CD4-positive, alpha-beta T cell (primary cell): ENCODE measurements at regions not wholly inside any gene's neighbourhood (a gene's known extent, or its start where the extent isn't known, plus 50 kb on each side); places are given as distances from the start of the nearest gene placed in this dataset.
"Not testable (repeated sequence)": the region's sequence is repeated elsewhere in the genome, so short reads cannot be mapped to it uniquely, and the experiment has no call there.

Source experiments
- ATAC-seq: fragments of 200-7000 bp; cut with Tn5 transposase; one replicate; pipeline ENCODE4 v1.10.0; 2022; ENCODE audit warnings: mild to moderate bottlenecking; ENCODE audit not compliant: poor library complexity
- CTCF ChIA-PET: fragments of 350-600 bp; sonication (Branson Sonifier 250); formaldehyde crosslinking; loops from one replicate; lab custom pipeline; 2021; ENCODE audit warnings: antibody characterized with exemption, inconsistent platforms; lab: Charles Lee
- POLR2A ChIA-PET: fragments of 350-600 bp; sonication (Branson Sonifier 250); formaldehyde crosslinking; loops from one replicate; lab custom pipeline; 2021; ENCODE audit warnings: antibody characterized with exemption, inconsistent platforms; lab: Charles Lee
- DNase-seq, 14 experiments: peaks; one replicate each; pipeline ENCODE4 v3.0.0-alpha.2; 2013 to 2020; ENCODE audit warnings: mixed read lengths in 2 of 14
- H3K27ac ChIP-seq, 2 donors: one replicate each; pipeline versions ENCODE4 v1.5.1 to v1.7.0; 2013; ENCODE audit warnings: low read length in 2 of 2, low read depth in 1 of 2, mild to moderate bottlenecking in 1 of 2
- H3K27me3 ChIP-seq, 2 experiments: 1 replicate in 1 of 2; 2 replicates in 1 of 2; pipeline versions ENCODE4 v1.6.1 to v1.7.0; 2013; ENCODE audit warnings: low read length in 2 of 2, control low read depth in 1 of 2, mild to moderate bottlenecking in 1 of 2, moderate library complexity in 1 of 2; ENCODE audit not compliant: insufficient read depth in 2 of 2, control insufficient read depth in 1 of 2
- H3K36me3 ChIP-seq: one replicate; pipeline ENCODE4 v1.6.1; 2013; ENCODE audit warnings: low read length, control low read depth; ENCODE audit not compliant: insufficient read depth
- H3K4me1 ChIP-seq: one replicate; pipeline ENCODE4 v1.6.1; 2013; ENCODE audit warnings: low read length, control low read depth; ENCODE audit not compliant: insufficient read depth
- H3K4me3 ChIP-seq: one replicate; pipeline ENCODE4 v1.5.1; 2013; ENCODE audit warnings: mild to moderate bottlenecking, low read length, moderate library complexity
- H3K9me3 ChIP-seq, 2 experiments: 1 replicate in 1 of 2; 2 replicates in 1 of 2; pipeline versions ENCODE4 v1.6.1 to v1.7.0; 2013; ENCODE audit warnings: low read length in 2 of 2, mild to moderate bottlenecking in 2 of 2, control low read depth in 1 of 2, moderate library complexity in 1 of 2; ENCODE audit not compliant: control insufficient read depth in 1 of 2, insufficient read depth in 1 of 2
- H3K27ac Mint-ChIP-seq: one replicate; pipeline ENCODE4 v1.8.0; 2020; ENCODE audit warnings: mixed read lengths
- H3K27me3 Mint-ChIP-seq: one replicate; pipeline ENCODE4 v1.8.0; 2021; ENCODE audit warnings: mixed read lengths
- H3K36me3 Mint-ChIP-seq: one replicate; pipeline ENCODE4 v1.8.0; 2021; ENCODE audit warnings: low read depth, mixed read lengths
- H3K4me1 Mint-ChIP-seq: one replicate; pipeline ENCODE4 v1.8.0; 2021; ENCODE audit warnings: low read depth, mixed read lengths
- H3K4me3 Mint-ChIP-seq: one replicate; pipeline ENCODE4 v1.8.0; 2020; ENCODE audit warnings: mild to moderate bottlenecking, mixed read lengths
- H3K9me3 Mint-ChIP-seq: one replicate; pipeline ENCODE4 v1.8.0; 2020; ENCODE audit warnings: mixed read lengths
- intact Hi-C, 2 experiments: fragments of 100-400 bp; cut with DNase I in 1 of 2; cut with micrococcal nuclease in 1 of 2; formaldehyde crosslinking; loops; one replicate each; pipeline versions ENCODE4 v1.15.1 to v1.9.0; 2023 to 2025; cut with DNase I, micrococcal nuclease
- TF ChIP-seq, protein P1 (sequence below): fragments of 200-600 bp; IDR thresholded peaks from one replicate; pipeline ENCODE4 v1.8.0; 2022; ENCODE audit warnings: antibody characterized with exemption, mild to moderate bottlenecking

DNA sequence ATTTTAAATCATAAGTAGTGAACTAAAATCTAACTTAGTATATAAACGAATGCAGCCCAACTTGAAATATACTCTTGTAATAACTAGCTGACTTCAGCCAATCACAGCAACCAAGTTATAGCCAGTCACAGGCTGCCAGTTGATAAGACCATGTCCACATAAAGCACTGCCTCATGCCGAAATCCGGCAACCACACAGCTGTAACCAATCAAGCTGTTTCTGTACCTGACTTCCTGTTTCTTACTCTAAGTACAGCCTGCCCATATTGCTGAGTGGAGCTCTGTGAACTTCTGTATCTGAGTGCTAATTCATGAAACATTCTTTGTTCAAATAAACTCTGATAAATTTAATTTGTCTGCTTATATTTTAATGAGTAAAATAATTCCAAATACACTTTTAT lies 805.3 kb upstream of the EPHA5 start:
- intact Hi-C loops: no loop called here
- Histone ChIP-seq H3K36me3 (no peaks in the 10 kb centered on the region), H3K27me3 (no peaks in the 10 kb centered on the region), H3K9me3 (peaks cover 0 to 5% of the 10 kb centered on the region in 2 experiments), H3K27ac (no peak overlapping the region), H3K4me3 (no peak overlapping the region), H3K4me1 (no peaks in the 10 kb centered on the region)
- no peak for ATAC-seq
- Mint-ChIP-seq H3K27ac (no peak overlapping the region), H3K4me3 (no peak overlapping the region), H3K27me3 (no peaks in the 10 kb centered on the region), H3K9me3 (peaks cover 5% of the 10 kb centered on the region), H3K4me1 (no peaks in the 10 kb centered on the region), H3K36me3 (no peaks in the 10 kb centered on the region)
- no peak for DNase-seq
- CTCF ChIA-PET: no interaction called here
- POLR2A ChIA-PET: no interaction called here
- TF ChIP-seq, protein P1, sequence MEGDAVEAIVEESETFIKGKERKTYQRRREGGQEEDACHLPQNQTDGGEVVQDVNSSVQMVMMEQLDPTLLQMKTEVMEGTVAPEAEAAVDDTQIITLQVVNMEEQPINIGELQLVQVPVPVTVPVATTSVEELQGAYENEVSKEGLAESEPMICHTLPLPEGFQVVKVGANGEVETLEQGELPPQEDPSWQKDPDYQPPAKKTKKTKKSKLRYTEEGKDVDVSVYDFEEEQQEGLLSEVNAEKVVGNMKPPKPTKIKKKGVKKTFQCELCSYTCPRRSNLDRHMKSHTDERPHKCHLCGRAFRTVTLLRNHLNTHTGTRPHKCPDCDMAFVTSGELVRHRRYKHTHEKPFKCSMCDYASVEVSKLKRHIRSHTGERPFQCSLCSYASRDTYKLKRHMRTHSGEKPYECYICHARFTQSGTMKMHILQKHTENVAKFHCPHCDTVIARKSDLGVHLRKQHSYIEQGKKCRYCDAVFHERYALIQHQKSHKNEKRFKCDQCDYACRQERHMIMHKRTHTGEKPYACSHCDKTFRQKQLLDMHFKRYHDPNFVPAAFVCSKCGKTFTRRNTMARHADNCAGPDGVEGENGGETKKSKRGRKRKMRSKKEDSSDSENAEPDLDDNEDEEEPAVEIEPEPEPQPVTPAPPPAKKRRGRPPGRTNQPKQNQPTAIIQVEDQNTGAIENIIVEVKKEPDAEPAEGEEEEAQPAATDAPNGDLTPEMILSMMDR: no peak

DNA sequence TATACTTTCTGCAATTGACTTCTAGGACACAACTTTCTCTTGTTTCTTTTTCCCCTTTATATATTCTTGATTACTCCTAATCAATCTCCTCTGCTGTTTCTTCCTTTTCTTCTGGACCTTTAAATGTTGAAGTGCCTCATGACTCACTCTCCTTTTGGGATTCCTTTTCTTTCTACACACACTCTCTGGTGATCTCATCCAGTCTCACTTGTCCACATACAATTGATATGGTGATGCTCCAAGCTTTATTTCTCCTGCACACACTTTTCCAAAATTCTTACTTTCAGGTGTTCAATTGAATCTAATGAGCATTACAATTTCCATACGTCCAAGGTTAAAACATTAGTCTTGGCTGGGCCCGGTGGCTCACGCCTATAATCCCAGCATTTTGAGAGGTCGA lies 794.8 kb upstream of the EPHA5 start:
- Histone ChIP-seq H3K4me1 (no peaks in the 10 kb centered on the region), H3K27ac (no peak overlapping the region), H3K36me3 (no peaks in the 10 kb centered on the region), H3K9me3 (peaks cover 0 to 6% of the 10 kb centered on the region in 2 experiments), H3K27me3 (no peaks in the 10 kb centered on the region), H3K4me3 (no peak overlapping the region)
- ATAC-seq (no peak), DNase-seq (no peak)
- Mint-ChIP-seq H3K27ac (no peak overlapping the region), H3K36me3 (no peaks in the 10 kb centered on the region), H3K9me3 (peaks cover 2% of the 10 kb centered on the region), H3K4me1 (no peaks in the 10 kb centered on the region), H3K27me3 (no peaks in the 10 kb centered on the region), H3K4me3 (no peak overlapping the region)
- ChIA-PET POLR2A (no interaction called here), CTCF (no interaction called here)
- TF ChIP-seq, protein P1: no peak
- intact Hi-C loops: no loop called here

DNA sequence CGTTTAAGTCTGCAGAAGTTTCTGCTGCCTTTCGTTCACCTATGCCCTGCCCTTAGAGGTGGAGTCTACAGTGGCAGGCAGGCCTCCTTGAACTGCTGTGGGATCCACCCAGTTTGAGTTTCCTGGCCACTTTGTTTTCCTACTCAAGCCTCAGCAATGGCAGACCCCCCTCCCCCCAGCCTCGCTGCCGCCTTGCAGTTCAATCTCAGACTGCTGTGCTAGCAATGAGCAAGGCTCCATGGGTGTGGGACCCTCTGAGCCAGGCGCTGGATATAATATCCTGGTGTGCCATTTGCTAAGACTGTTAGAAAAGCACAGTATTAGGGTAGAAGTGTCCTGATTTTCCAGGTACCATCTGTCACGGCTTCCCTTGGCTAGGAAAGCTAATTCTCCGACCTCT lies 792.6 kb upstream of the EPHA5 start:
- H3K9me3 Mint-ChIP-seq, H3K4me1 ChIP-seq, H3K4me3 ChIP-seq, H3K27ac ChIP-seq, DNase-seq, H3K36me3 Mint-ChIP-seq, H3K27me3 Mint-ChIP-seq, POLR2A ChIA-PET, H3K4me3 Mint-ChIP-seq, ATAC-seq, intact Hi-C loops, H3K4me1 Mint-ChIP-seq, H3K36me3 ChIP-seq, CTCF ChIA-PET, H3K9me3 ChIP-seq, H3K27ac Mint-ChIP-seq, H3K27me3 ChIP-seq: not testable (repeated sequence)

DNA sequence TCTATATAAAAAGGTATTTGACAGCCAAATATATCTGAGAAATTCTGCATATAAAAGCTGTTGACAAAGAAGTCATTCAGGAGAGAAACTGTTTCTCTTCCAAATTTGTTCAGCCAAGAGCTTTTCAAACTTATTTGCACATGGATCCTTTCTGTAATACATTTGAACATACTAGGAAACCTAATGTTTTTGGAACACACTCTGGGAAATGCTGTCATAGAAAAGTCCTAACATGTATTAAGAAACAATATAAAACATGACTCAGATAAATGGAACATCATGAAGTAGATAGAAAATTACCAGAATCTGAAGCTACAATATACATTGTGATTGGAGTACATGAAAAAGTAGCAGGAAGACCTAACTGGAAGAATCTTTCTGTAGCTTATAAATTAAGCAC lies 781.5 kb upstream of the EPHA5 start:
- Histone ChIP-seq H3K27me3 (no peaks in the 10 kb centered on the region), H3K4me1 (no peaks in the 10 kb centered on the region), H3K4me3 (no peak overlapping the region), H3K27ac (no peak overlapping the region), H3K36me3 (no peaks in the 10 kb centered on the region), H3K9me3 (no peaks in the 10 kb centered on the region)
- CTCF ChIA-PET: no interaction called here
- TF ChIP-seq, protein P1: no peak
- intact Hi-C loops: no loop called here
- H3K4me1 Mint-ChIP-seq: no peaks in the 10 kb centered on the region
- POLR2A ChIA-PET: no interaction called here
- DNase-seq (no peak), ATAC-seq (no peak)
- H3K27ac Mint-ChIP-seq: no peak overlapping the region
- peaks cover 11% of the 10 kb centered on the region for H3K9me3 Mint-ChIP-seq
- H3K4me3 Mint-ChIP-seq: no peak overlapping the region
- no peaks in the 10 kb centered on the region for H3K27me3 Mint-ChIP-seq
- H3K36me3 Mint-ChIP-seq: no peaks in the 10 kb centered on the region
